Memory B cell (primary cell): ENCODE measurements at regions not wholly inside any gene's neighbourhood (a gene's known extent, or its start where the extent isn't known, plus 50 kb on each side); places are given as distances from the start of the nearest gene placed in this dataset.
A peak's percentile ranks its signal among the peaks of the same experiment; 100 is the strongest.

Experiments used
- ATAC-seq: fragments of 150-1000 bp; cut with Tn5 transposase; 2 replicates; pipeline ENCODE4 v1.10.0; 2021; ENCODE audit warnings: low read depth, mild to moderate bottlenecking, moderate library complexity
- DNase-seq, 2 donors: peaks; one replicate each; pipeline ENCODE4 v3.0.0; 2022; ENCODE audit warnings: low spot score in 2 of 2
- H3K27ac Mint-ChIP-seq: one replicate; pipeline ENCODE4 v1.8.0; 2022; ENCODE audit warnings: mild to moderate bottlenecking, moderate library complexity, mixed read lengths
- H3K27me3 Mint-ChIP-seq: one replicate; pipeline ENCODE4 v1.8.0; 2022; ENCODE audit warnings: mixed read lengths
- H3K36me3 Mint-ChIP-seq: one replicate; pipeline ENCODE4 v1.8.0; 2022; ENCODE audit warnings: mild to moderate bottlenecking, mixed read lengths
- H3K4me1 Mint-ChIP-seq: one replicate; pipeline ENCODE4 v1.8.0; 2022; ENCODE audit warnings: mixed read lengths
- H3K4me3 Mint-ChIP-seq: one replicate; pipeline ENCODE4 v1.8.0; 2022; ENCODE audit warnings: mild to moderate bottlenecking, moderate library complexity, mixed read lengths
- H3K9me3 Mint-ChIP-seq: one replicate; pipeline ENCODE4 v1.8.0; 2022; ENCODE audit warnings: mixed read lengths

DNA sequence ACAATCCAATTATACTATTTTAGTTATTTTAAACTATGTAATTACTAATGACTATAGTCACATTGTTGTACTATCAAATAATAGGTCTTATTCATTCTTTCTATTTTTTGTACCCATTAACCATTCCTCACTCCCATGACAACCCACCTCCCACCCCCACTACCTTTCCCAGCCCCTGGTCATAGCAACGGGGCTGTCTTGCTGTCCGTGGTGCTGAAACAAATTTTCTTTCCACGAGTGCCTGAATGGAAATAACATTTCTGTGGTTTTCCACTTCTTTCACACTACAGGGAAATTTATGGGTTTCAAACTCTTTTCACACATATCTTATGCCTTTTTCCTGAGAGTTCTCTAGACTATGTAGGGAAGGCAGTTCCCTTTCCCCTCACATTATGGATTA, 326.6 kb downstream of the PHKB start:
- H3K9me3 Mint-ChIP-seq: peaks cover 13% of the 10 kb centered on the region
- ATAC-seq: no peak
- no peaks in the 10 kb centered on the region for H3K4me1 Mint-ChIP-seq
- H3K4me3 Mint-ChIP-seq: no peak overlapping the region
- H3K27ac Mint-ChIP-seq: no peak overlapping the region
- H3K27me3 Mint-ChIP-seq: peaks cover 1% of the 10 kb centered on the region
- no peaks in the 10 kb centered on the region for H3K36me3 Mint-ChIP-seq
- DNase-seq: no peak

DNA sequence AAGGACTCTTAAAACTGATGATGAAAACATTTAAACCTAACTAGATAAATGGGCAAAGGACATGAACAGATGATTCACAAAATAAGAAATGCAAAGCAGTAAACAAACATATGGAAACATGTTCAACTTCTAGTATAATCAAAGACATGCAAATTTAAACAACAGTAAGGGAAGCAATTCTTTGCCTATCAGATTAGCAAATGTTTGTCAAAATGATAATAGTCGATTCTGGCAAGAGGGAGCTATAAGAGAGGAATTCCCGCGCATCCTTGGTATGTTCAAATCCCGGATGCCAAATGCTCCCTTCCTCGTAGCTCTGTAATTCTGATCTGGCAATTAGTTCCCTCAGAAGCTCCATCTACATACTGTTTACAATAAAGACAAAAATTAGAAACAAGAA, 320.5 kb downstream of the PHKB start:
- Mint-ChIP-seq H3K27me3 (peaks cover 3% of the 10 kb centered on the region), H3K4me3 (no peak overlapping the region), H3K36me3 (no peaks in the 10 kb centered on the region), H3K9me3 (peaks cover 3% of the 10 kb centered on the region), H3K4me1 (peaks cover 8% of the 10 kb centered on the region), H3K27ac (no peak overlapping the region)
- ATAC-seq (no peak), DNase-seq (no peak)

DNA sequence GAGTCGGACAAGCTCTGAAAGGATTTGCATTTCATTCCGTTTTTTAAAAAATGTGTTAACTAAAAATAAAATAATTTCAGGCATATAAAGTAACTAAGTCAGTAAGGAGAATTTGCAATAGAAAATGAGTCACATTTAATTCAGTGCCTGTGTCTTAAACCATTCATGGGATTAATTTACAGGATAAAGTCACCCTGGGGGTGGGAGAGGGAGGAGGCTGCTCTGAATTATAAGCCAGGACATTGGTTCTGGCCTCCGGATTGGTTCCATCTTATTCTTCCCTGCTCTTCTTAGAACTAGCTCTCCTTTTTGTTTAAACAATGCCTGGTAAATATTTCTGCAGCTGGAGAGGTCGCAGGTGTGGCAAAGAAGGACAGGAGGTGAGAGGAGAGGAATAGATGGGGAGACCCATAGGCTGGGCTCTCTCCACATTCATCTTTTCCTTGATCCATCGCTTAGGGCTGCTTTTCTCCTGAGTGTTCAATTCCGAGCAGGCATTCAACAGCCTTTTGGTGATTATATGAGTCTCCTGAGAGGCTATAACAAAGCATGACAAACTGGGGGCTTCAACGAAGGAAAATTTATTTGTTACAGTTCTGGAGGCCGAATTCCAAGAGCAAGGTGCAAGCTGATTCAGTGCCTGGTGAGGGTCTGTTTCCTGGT, 319.2 kb downstream of the PHKB start:
- H3K4me3 Mint-ChIP-seq: no peak overlapping the region
- peaks cover 8% of the 10 kb centered on the region for H3K4me1 Mint-ChIP-seq
- peaks cover 4% of the 10 kb centered on the region for H3K27me3 Mint-ChIP-seq
- ATAC-seq: no peak
- peaks cover 3% of the 10 kb centered on the region for H3K9me3 Mint-ChIP-seq
- no peaks in the 10 kb centered on the region for H3K36me3 Mint-ChIP-seq
- no peak overlapping the region for H3K27ac Mint-ChIP-seq
- no peak for DNase-seq

DNA sequence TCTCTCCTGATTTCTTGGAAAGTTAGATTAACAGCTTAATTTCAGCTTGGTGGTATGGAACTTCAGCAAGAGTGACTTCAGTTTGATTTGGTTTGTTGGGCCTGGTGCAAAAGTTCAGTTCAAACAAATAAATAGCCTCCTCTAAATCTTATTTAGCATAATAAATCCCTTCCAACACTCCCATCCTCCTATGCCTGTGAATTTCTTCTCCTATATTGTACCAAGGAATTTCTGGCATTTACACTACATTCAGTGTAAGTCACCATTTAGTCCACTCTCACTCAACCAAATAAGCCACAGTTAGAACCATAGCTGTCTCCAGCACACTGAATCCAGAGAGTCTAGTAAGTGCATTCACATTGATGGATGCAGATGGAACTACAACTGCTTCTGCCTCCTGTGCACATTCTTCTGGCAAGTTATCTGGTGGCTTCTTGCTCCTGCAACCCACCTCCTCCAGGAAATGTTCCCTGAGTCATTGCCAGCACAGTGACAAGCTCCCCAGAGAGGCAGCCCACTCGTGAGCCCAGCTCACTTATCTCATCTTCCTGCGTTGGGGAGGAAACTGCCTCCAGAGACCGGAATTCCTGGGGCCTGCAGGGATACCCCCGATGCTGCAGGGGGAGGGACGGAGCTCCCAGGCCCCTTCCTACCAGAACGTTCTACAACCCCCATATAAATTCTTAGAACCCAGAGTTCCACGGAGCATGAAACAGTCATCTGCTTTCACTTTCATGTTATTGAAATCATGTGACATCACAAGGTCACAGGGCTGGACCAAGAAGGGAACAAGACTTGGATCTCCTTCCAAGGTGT, 318.3 kb downstream of the PHKB start:
- peaks cover 4% of the 10 kb centered on the region for H3K27me3 Mint-ChIP-seq
- no peaks in the 10 kb centered on the region for H3K36me3 Mint-ChIP-seq
- H3K4me3 Mint-ChIP-seq: peak overlapping the region; percentile 87
- no peak for DNase-seq
- peak; percentile 64 for ATAC-seq
- H3K27ac Mint-ChIP-seq: peak overlapping the region; percentile 82
- peaks cover 3% of the 10 kb centered on the region for H3K9me3 Mint-ChIP-seq
- H3K4me1 Mint-ChIP-seq: peaks cover 8% of the 10 kb centered on the region

DNA sequence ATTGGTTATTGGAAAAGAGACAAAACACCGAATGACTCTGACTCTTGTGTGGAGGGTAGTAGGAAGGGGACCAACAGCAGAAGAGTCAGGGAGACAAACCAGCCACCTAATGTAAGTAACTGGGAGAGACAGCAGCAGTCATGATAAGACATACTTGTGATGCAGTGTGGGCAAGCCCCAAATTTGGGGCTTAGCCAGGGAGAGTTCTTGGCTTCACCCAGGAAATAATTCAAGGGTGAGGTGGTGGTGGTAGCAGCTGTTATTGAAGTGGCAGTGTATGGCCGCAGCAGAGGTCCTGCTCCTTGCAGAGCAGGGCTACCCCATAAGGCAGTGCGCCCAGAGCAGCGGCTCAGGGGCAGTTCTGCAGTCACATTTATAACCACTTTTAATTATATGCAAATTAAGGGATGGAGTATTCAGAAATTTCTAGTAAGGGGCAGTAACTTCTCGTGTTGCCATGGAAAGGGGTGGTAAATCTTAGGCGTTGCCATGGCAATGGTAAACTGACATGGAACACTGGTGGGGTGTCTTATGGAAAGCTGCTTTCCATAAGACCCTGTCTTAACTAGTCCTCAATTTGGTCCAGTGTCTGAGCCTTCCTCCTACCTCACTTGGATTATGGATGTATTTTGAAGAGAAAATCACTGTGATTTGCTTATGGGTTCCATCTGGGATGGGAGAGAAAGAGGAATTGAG, 317.1 kb downstream of the PHKB start:
- ATAC-seq: no peak
- no peak for DNase-seq
- Mint-ChIP-seq H3K27me3 (peaks cover 8% of the 10 kb centered on the region), H3K4me3 (no peak overlapping the region), H3K27ac (no peak overlapping the region), H3K4me1 (peaks cover 8% of the 10 kb centered on the region), H3K9me3 (peaks cover 3% of the 10 kb centered on the region), H3K36me3 (no peaks in the 10 kb centered on the region)

DNA sequence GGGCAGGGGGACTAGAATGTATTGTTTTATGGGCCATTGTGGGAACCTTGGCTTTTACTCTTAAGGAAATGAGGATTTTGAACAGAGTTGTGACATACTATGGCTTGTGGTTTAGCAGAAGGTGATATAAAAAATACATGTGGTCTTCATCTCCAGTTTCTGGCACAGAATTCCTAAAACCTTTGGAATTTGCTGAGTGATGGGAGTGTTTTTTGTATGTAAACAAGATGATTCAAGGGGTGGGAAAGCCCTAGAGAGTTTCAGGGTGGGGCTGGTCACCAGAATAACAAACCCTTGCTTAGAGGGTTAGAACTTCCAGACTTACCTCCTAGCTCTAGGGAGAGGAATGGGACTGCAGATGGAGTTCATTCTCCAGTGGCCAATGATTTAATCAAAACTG, 316.1 kb downstream of the PHKB start:
- peaks cover 3% of the 10 kb centered on the region for H3K9me3 Mint-ChIP-seq

DNA sequence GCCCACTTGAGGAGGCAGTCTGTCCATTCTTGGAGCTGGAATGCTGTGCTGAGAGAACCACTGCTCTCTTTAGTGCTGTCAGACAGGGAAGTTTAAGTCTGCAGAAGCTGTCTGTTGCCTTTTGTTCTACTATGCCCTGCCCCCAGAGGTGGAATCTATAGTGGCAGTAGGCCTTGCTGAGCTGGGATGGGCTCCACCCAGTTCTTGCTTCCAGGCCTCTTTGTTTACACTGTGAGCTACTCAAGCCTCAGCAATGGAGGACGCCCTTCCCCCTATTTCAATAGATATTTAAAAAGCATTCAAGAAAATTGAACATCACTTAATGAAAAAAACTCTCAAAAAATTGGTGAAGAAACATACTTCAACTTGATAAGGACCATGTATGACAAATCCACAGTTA, 313.5 kb downstream of the PHKB start:
- H3K27me3 Mint-ChIP-seq: peaks cover 8% of the 10 kb centered on the region
- H3K27ac Mint-ChIP-seq: no peak overlapping the region
- peaks cover 5% of the 10 kb centered on the region for H3K4me1 Mint-ChIP-seq
- no peak for DNase-seq
- H3K9me3 Mint-ChIP-seq: peaks cover 3% of the 10 kb centered on the region
- ATAC-seq: no peak
- H3K4me3 Mint-ChIP-seq: no peak overlapping the region
- H3K36me3 Mint-ChIP-seq: no peaks in the 10 kb centered on the region

More for the DNA sequence above, 316.1 kb downstream of the PHKB start:
- no peak overlapping the region for H3K4me3 Mint-ChIP-seq
- H3K27me3 Mint-ChIP-seq: peaks cover 8% of the 10 kb centered on the region
- ATAC-seq (no peak), DNase-seq (no peak)
- no peak overlapping the region for H3K27ac Mint-ChIP-seq
- H3K4me1 Mint-ChIP-seq: peaks cover 8% of the 10 kb centered on the region
- H3K36me3 Mint-ChIP-seq: no peaks in the 10 kb centered on the region

DNA sequence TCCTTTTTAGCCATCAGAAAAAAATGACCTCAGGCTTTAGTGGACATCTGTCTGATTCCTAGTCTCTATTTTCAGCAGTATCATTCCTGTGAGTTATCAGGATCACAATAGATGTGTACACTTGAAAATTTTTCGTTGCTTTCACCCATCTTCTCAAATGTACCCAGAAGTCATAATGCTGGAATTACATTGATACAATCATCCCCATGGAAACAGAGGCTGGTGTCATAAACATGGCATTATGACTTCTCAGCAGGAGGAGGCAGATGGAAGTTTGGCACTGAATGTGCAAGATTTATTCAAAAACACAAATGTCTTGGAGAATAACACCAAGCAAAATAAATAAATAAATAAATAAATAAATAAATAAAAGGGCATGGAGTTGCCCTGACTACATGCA, 292.5 kb downstream of the PHKB start:
- H3K9me3 Mint-ChIP-seq: no peaks in the 10 kb centered on the region
- no peak for ATAC-seq

More for the DNA sequence above, 292.5 kb downstream of the PHKB start:
- H3K27ac Mint-ChIP-seq: no peak overlapping the region
- no peak overlapping the region for H3K4me3 Mint-ChIP-seq
- H3K36me3 Mint-ChIP-seq: no peaks in the 10 kb centered on the region
- no peaks in the 10 kb centered on the region for H3K4me1 Mint-ChIP-seq
- peaks cover 2% of the 10 kb centered on the region for H3K27me3 Mint-ChIP-seq
- no peak for DNase-seq
